A549 (cell line): ENCODE measurements at regions not wholly inside any gene's neighbourhood (a gene's known extent, or its start where the extent isn't known, plus 50 kb on each side); places are given as distances from the start of the nearest gene placed in this dataset.

Experiments
- CEBPB ChIP-seq, 2 experiments: fragments of >200 bp in 1 of 2; sonication (Bioruptor Twin) in 1 of 2; formaldehyde crosslinking in 1 of 2; IDR thresholded peaks; 2 replicates each; pipeline ENCODE4 v1.6.1; 2012 to 2016
- CHD2 ChIP-seq: fragments of 150-350 bp; IDR thresholded peaks from 2 replicates; pipeline ENCODE4 v1.6.1; 2014; ENCODE audit warnings: low read length; ENCODE audit not compliant: partially characterized antibody
- EP300 ChIP-seq, 2 experiments: fragments of >200 bp; sonication (Bioruptor Twin); formaldehyde crosslinking; IDR thresholded peaks; 2 replicates in 1 of 2; 3 replicates in 1 of 2; pipeline ENCODE4 v1.6.1; 2016 to 2017
- HOXA7 ChIP-seq: fragments of 250-450 bp; sonication (Bioruptor Pico); IDR thresholded peaks from 2 replicates; pipeline ENCODE4 v1.5.0; 2020; ENCODE audit warnings: mild to moderate bottlenecking, moderate library complexity
- POLR2A ChIP-seq: IDR thresholded peaks from 2 replicates; pipeline ENCODE4 v1.6.1; 2012; ENCODE audit warnings: mild to moderate bottlenecking, low read length
- RAD21 ChIP-seq, 2 experiments: fragments of >200 bp in 1 of 2; sonication (Bioruptor Twin) in 1 of 2; formaldehyde crosslinking in 1 of 2; IDR thresholded peaks in 1 of 2; conservative IDR thresholded peaks in 1 of 2; 2 replicates in 1 of 2; 3 replicates in 1 of 2; pipeline ENCODE4 v1.6.1; 2012 to 2018; ENCODE audit warnings: inconsistent platforms in 1 of 2
- SMC3 ChIP-seq: fragments of >200 bp; sonication (Bioruptor Twin); formaldehyde crosslinking; IDR thresholded peaks from 3 replicates; pipeline ENCODE4 v1.6.1; 2018; ENCODE audit warnings: inconsistent platforms
- TF ChIP-seq, protein P1 (sequence below): fragments of >200 bp; sonication (Bioruptor Twin); formaldehyde crosslinking; IDR thresholded peaks from 3 replicates; pipeline ENCODE4 v1.5.1; 2016
- TF ChIP-seq, protein P2 (sequence below): fragments of 450-650 bp; IDR thresholded peaks from 2 replicates; pipeline ENCODE4 v1.6.1; 2014; ENCODE audit warnings: antibody characterized with exemption

DNA sequence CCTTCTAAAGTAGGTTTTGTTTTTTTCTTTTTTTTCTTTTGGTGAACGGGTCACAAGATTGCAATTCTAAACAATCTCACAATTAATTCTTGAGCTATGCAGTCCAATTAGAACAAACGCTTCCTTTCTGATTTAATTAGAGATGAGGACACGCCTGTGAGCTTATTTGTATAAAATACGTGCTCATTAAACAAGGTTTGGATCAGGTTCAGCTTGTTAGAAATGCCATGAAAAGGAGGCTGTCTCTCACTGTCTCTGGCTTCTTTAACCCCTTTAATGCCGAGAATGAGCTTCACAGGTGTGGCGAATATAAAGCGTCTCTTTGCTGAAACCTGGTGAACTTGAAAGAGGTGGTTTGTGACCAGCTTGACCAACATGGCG lies 191.8 kb downstream of the GAS1 start:
- TF ChIP-seq, protein P1, sequence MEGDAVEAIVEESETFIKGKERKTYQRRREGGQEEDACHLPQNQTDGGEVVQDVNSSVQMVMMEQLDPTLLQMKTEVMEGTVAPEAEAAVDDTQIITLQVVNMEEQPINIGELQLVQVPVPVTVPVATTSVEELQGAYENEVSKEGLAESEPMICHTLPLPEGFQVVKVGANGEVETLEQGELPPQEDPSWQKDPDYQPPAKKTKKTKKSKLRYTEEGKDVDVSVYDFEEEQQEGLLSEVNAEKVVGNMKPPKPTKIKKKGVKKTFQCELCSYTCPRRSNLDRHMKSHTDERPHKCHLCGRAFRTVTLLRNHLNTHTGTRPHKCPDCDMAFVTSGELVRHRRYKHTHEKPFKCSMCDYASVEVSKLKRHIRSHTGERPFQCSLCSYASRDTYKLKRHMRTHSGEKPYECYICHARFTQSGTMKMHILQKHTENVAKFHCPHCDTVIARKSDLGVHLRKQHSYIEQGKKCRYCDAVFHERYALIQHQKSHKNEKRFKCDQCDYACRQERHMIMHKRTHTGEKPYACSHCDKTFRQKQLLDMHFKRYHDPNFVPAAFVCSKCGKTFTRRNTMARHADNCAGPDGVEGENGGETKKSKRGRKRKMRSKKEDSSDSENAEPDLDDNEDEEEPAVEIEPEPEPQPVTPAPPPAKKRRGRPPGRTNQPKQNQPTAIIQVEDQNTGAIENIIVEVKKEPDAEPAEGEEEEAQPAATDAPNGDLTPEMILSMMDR, result no peak
- TF ChIP-seq CHD2, result no peak
- no peak for TF ChIP-seq SMC3
- no peak for TF ChIP-seq RAD21 (conservative IDR thresholded peaks at IDR 0.05 in 1 of 2, IDR thresholded peaks at IDR 0.05 in 1 of 2)
- TF ChIP-seq POLR2A, result no peak
- TF ChIP-seq EP300 (IDR thresholded peaks at IDR 0.05), result no peak
- TF ChIP-seq, protein P2, sequence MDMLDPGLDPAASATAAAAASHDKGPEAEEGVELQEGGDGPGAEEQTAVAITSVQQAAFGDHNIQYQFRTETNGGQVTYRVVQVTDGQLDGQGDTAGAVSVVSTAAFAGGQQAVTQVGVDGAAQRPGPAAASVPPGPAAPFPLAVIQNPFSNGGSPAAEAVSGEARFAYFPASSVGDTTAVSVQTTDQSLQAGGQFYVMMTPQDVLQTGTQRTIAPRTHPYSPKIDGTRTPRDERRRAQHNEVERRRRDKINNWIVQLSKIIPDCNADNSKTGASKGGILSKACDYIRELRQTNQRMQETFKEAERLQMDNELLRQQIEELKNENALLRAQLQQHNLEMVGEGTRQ, result no peak
- no peak for TF ChIP-seq HOXA7
- TF ChIP-seq CEBPB (IDR thresholded peaks at IDR 0.05), result no peak
